ENCODE measurements at regions not wholly inside any gene's neighbourhood (a gene's known extent, or its start where the extent isn't known, plus 50 kb on each side); places are given as distances from the start of the nearest gene placed in this dataset.
A peak's percentile ranks its signal among the peaks of the same experiment; 100 is the strongest.

DNA sequence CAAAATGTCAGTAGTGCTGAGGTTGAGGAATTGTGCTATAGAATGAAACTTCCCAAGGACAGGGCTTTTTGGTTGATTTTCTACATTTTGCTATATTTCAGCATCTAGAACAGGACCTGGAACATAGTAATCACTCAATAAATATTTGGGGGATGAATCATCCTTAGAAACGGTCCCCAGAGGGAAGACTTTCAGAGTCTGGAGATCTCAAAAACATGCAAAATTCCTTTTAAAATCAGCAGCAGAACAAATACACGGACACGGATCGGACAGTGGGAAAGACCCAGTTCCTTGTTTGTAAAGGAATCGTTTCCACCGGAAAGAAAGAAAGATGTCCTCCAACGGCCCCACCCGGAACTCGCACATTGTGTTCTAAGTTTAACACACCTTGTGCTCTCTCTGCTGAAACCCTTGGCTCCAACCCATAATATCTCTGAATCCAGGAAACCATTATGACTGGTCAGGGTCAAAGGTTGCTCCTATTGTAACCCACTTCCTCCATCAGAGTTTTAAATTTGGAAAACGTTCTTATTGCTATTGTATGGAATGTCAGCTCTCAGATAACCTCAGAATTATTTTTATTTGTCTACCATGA is 617.2 kb downstream of the MED13L start:
- peak overlapping the region; percentile 3 for H3K4me2 ChIP-seq (ENCODE audit: extremely low read depth, insufficient read depth, low read length)
- H3K27me3 ChIP-seq (ENCODE audit: control insufficient read depth, insufficient read depth, low read length) = no peaks in the 10 kb centered on the region
- no peak overlapping the region for H3K4me3 ChIP-seq (replicated peaks in 1 of 4; ENCODE audit: control extremely low read depth in 1 of 4, insufficient read depth in 1 of 4, low read depth in 3 of 4, low read length in 4 of 4)
- H2AFZ ChIP-seq (ENCODE audit: low read length) = no peak overlapping the region
- TF ChIP-seq EZH2 (IDR thresholded peaks at IDR 0.05; ENCODE audit: low read length, missing control alignments) = no peak
- TF ChIP-seq, protein P1, sequence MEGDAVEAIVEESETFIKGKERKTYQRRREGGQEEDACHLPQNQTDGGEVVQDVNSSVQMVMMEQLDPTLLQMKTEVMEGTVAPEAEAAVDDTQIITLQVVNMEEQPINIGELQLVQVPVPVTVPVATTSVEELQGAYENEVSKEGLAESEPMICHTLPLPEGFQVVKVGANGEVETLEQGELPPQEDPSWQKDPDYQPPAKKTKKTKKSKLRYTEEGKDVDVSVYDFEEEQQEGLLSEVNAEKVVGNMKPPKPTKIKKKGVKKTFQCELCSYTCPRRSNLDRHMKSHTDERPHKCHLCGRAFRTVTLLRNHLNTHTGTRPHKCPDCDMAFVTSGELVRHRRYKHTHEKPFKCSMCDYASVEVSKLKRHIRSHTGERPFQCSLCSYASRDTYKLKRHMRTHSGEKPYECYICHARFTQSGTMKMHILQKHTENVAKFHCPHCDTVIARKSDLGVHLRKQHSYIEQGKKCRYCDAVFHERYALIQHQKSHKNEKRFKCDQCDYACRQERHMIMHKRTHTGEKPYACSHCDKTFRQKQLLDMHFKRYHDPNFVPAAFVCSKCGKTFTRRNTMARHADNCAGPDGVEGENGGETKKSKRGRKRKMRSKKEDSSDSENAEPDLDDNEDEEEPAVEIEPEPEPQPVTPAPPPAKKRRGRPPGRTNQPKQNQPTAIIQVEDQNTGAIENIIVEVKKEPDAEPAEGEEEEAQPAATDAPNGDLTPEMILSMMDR (conservative IDR thresholded peaks at IDR 0.05 in 1 of 2, IDR thresholded peaks at IDR 0.05 in 1 of 2; ENCODE audit: low read depth in 1 of 2, low read length in 2 of 2) = no peak
- H4K20me1 ChIP-seq (ENCODE audit: control insufficient read depth, extremely low read depth, insufficient read depth, low read length) = no peaks in the 10 kb centered on the region
- H3K9me3 ChIP-seq (ENCODE audit: control insufficient read depth, insufficient read depth, low read depth, low read length) = no peaks in the 10 kb centered on the region
- no peak overlapping the region for H3K9ac ChIP-seq (ENCODE audit: insufficient read depth, low read length)
- DNase-seq (ENCODE audit: low read depth in 2 of 2) = peak in 1 of 2 donors; percentile 10
- no peaks in the 10 kb centered on the region for H3K4me1 ChIP-seq (ENCODE audit: control insufficient read depth, extremely low read depth, insufficient read depth, low read length)
- H3K27ac ChIP-seq (ENCODE audit: insufficient read depth, low read length) = no peak overlapping the region
- H3K79me2 ChIP-seq (ENCODE audit: control insufficient read depth, insufficient read depth, low read length) = no peaks in the 10 kb centered on the region
- no peaks in the 10 kb centered on the region for H3K36me3 ChIP-seq (ENCODE audit: control insufficient read depth, insufficient read depth, low read length)

DNA sequence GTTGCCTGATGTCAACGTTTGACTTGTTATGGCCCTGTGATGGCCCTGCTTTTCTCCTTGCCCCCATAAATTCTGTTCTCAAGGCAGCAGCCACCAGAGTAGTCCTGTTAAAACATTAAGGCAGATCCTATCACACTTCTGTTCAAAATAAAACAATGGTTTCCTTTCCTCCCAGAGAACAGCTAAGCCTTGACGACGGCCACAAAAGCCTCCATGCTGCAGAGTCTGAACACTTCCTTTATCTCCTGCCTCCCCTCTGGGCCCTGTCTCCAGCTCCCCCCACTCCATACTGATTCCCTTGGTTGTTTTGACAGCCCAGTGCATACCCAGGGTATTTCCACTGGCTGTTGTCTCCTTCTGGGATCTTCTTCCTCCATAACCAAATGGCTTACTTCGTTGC is 618.1 kb downstream of the MED13L start:
- no peaks in the 10 kb centered on the region for H3K36me3 ChIP-seq (ENCODE audit: control insufficient read depth, insufficient read depth, low read length)
- H3K79me2 ChIP-seq (ENCODE audit: control insufficient read depth, insufficient read depth, low read length) = no peaks in the 10 kb centered on the region
- H3K4me2 ChIP-seq (ENCODE audit: extremely low read depth, insufficient read depth, low read length) = no peak overlapping the region
- H3K9ac ChIP-seq (ENCODE audit: insufficient read depth, low read length) = no peak overlapping the region
- no peaks in the 10 kb centered on the region for H3K4me1 ChIP-seq (ENCODE audit: control insufficient read depth, extremely low read depth, insufficient read depth, low read length)
- TF ChIP-seq, protein P1 (conservative IDR thresholded peaks at IDR 0.05 in 1 of 2, IDR thresholded peaks at IDR 0.05 in 1 of 2; ENCODE audit: low read depth in 1 of 2, low read length in 2 of 2) = no peak
- no peak for TF ChIP-seq EZH2 (IDR thresholded peaks at IDR 0.05; ENCODE audit: low read length, missing control alignments)
- H3K27ac ChIP-seq (ENCODE audit: insufficient read depth, low read length) = no peak overlapping the region
- H4K20me1 ChIP-seq (ENCODE audit: control insufficient read depth, extremely low read depth, insufficient read depth, low read length) = no peaks in the 10 kb centered on the region
- no peak overlapping the region for H2AFZ ChIP-seq (ENCODE audit: low read length)
- DNase-seq (ENCODE audit: low read depth in 2 of 2) = no peak
- H3K4me3 ChIP-seq (replicated peaks in 1 of 4; ENCODE audit: control extremely low read depth in 1 of 4, insufficient read depth in 1 of 4, low read depth in 3 of 4, low read length in 4 of 4) = no peak overlapping the region
- H3K27me3 ChIP-seq (ENCODE audit: control insufficient read depth, insufficient read depth, low read length) = no peaks in the 10 kb centered on the region
- H3K9me3 ChIP-seq (ENCODE audit: control insufficient read depth, insufficient read depth, low read depth, low read length) = no peaks in the 10 kb centered on the region

DNA sequence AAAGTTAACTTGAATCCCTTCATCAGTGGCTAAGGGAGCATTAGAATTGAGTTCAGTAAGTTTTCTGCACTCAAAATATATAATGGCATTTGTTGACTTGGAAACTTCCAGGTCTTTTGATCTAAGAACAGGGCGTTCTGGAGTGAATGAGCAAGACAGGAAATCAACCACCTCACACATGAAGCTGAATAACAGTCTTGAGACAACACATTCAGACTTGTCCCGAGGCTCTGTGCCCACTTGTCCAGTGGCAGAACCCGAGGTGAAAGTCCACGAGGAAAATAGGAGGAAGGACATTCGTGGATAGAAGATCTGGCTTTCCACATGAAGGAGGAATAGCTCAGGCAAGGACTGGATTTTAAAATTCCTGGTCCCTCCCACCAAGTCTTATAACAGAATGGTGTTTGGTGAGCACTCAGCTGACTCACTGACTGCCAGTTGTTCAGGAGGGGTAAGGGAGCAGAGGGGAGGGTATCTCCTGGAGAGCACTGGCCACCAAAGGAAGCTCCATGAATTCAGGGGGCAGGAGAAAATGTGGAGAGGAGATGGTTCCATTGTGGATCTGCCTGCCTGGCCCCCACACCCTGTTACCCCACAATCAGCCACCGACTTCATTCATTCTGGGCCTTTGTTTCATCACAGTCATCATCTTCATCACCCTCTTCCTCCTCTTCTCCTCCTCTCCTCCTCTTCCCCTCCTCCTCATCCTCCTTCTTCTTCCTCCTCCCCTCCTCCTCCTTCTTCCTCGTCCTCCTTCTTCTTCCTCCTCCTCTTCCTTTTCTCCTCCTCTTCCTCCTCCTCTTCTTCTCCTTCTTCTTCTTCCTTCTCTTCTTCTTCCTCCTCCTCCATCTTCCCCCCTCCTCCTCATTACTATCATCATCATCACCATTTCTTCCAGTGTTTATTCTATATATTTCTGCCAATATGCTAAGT is 620.1 kb downstream of the MED13L start:
- no peak overlapping the region for H3K9ac ChIP-seq (ENCODE audit: insufficient read depth, low read length)
- no peaks in the 10 kb centered on the region for H3K79me2 ChIP-seq (ENCODE audit: control insufficient read depth, insufficient read depth, low read length)
- H3K27me3 ChIP-seq (ENCODE audit: control insufficient read depth, insufficient read depth, low read length) = no peaks in the 10 kb centered on the region
- no peak overlapping the region for H3K4me2 ChIP-seq (ENCODE audit: extremely low read depth, insufficient read depth, low read length)
- no peak for DNase-seq (ENCODE audit: low read depth in 2 of 2)
- no peaks in the 10 kb centered on the region for H3K36me3 ChIP-seq (ENCODE audit: control insufficient read depth, insufficient read depth, low read length)
- TF ChIP-seq, protein P1 (conservative IDR thresholded peaks at IDR 0.05 in 1 of 2, IDR thresholded peaks at IDR 0.05 in 1 of 2; ENCODE audit: low read depth in 1 of 2, low read length in 2 of 2) = no peak
- no peak for TF ChIP-seq EZH2 (IDR thresholded peaks at IDR 0.05; ENCODE audit: low read length, missing control alignments)
- no peaks in the 10 kb centered on the region for H3K9me3 ChIP-seq (ENCODE audit: control insufficient read depth, insufficient read depth, low read depth, low read length)
- H4K20me1 ChIP-seq (ENCODE audit: control insufficient read depth, extremely low read depth, insufficient read depth, low read length) = no peaks in the 10 kb centered on the region
- H3K4me1 ChIP-seq (ENCODE audit: control insufficient read depth, extremely low read depth, insufficient read depth, low read length) = no peaks in the 10 kb centered on the region
- H2AFZ ChIP-seq (ENCODE audit: low read length) = no peak overlapping the region
- H3K4me3 ChIP-seq (replicated peaks in 1 of 4; ENCODE audit: control extremely low read depth in 1 of 4, insufficient read depth in 1 of 4, low read depth in 3 of 4, low read length in 4 of 4) = no peak overlapping the region
- H3K27ac ChIP-seq (ENCODE audit: insufficient read depth, low read length) = no peak overlapping the region

All from fibroblast of lung (primary cell).